ENCODE measurements at regions not wholly inside any gene's neighbourhood (a gene's known extent, or its start where the extent isn't known, plus 50 kb on each side); places are given as distances from the start of the nearest gene placed in this dataset.

- no peak for TF ChIP-seq CTCF (IDR thresholded peaks at IDR 0.05; ENCODE audit: poor library complexity)
- TF ChIP-seq EZH2 (IDR thresholded peaks at IDR 0.05; ENCODE audit: borderline replicate concordance) = no peak
Observed at GRCh38 chr2:84126084-84126483, 333.0 kb downstream of the SUCLG1 start.
